K562 (cell line): ENCODE measurements at regions not wholly inside any gene's neighbourhood (a gene's known extent, or its start where the extent isn't known, plus 50 kb on each side); places are given as distances from the start of the nearest gene placed in this dataset.

ENCODE experiments used
- CREB1 ChIP-seq, 2 experiments: sonication (generic) in 1 of 2; formaldehyde crosslinking in 1 of 2; IDR thresholded peaks; 2 replicates each; pipeline versions ENCODE4 v1.6.1 to v1.8.0; 2012 to 2022; ENCODE audit warnings: inconsistent platforms in 1 of 2, mild to moderate bottlenecking in 1 of 2, missing genetic modification reagents in 1 of 2, moderate library complexity in 1 of 2
- E2F1 ChIP-seq: sonication (generic); formaldehyde crosslinking; IDR thresholded peaks from 2 replicates; pipeline ENCODE4 v1.8.1; 2023; ENCODE audit warnings: mild to moderate bottlenecking, missing genetic modification reagents, moderate library complexity
- GABPA ChIP-seq: fragments of 200-800 bp; sonication (Bioruptor generic); conservative IDR thresholded peaks from 2 replicates; pipeline ENCODE4 v1.6.1; 2016; ENCODE audit warnings: low read depth, missing genetic modification characterization, missing compliant biosample characterization
- MTA2 ChIP-seq: fragments of 450-650 bp; IDR thresholded peaks from 2 replicates; pipeline ENCODE4 v1.6.1; 2016; ENCODE audit warnings: low read depth
- POLR2A ChIP-seq: fragments of 450-650 bp; conservative IDR thresholded peaks from 2 replicates; pipeline ENCODE4 v1.6.1; 2016
- SIN3B ChIP-seq: fragments of 450-650 bp; IDR thresholded peaks from 2 replicates; pipeline ENCODE4 v1.6.1; 2017; ENCODE audit warnings: low read depth, mild to moderate bottlenecking, moderate library complexity
- SMARCA4 ChIP-seq: fragments of 450-650 bp; IDR thresholded peaks from 2 replicates; pipeline ENCODE4 v1.6.1; 2016
- TGIF2 ChIP-seq: sonication (generic); formaldehyde crosslinking; IDR thresholded peaks from 2 replicates; pipeline ENCODE4 v1.8.1; 2022; ENCODE audit warnings: mild to moderate bottlenecking, missing genetic modification reagents, moderate library complexity
- THRAP3 ChIP-seq: fragments of 450-650 bp; IDR thresholded peaks from 2 replicates; pipeline ENCODE4 v1.6.1; 2016; ENCODE audit warnings: mild to moderate bottlenecking, inconsistent platforms, borderline replicate concordance
- ZBTB8A ChIP-seq: fragments of 450-650 bp; IDR thresholded peaks from 2 replicates; pipeline ENCODE4 v1.6.1; 2018; ENCODE audit warnings: mild to moderate bottlenecking, moderate library complexity; ENCODE audit not compliant: partially characterized antibody
- ZNF76 ChIP-seq: fragments of 250-450 bp; sonication (Bioruptor Pico); IDR thresholded peaks from 2 replicates; pipeline ENCODE4 v1.4.0; 2020; ENCODE audit warnings: mild to moderate bottlenecking, moderate library complexity, borderline replicate concordance
- TF ChIP-seq, protein P1 (sequence below): fragments of 450-650 bp; formaldehyde crosslinking; IDR thresholded peaks from 2 replicates; pipeline ENCODE4 v1.4.0; 2022; ENCODE audit warnings: mild to moderate bottlenecking, moderate library complexity
- TF ChIP-seq, protein P2 (sequence below), 3 experiments: IDR thresholded peaks in 2 of 3; conservative IDR thresholded peaks in 1 of 3; 2 replicates each; pipeline ENCODE4 v1.5.1; 2011 to 2012; ENCODE audit warnings: low read length in 3 of 3, mild to moderate bottlenecking in 3 of 3, control low read depth in 2 of 3, improper control_type of control experiment in 1 of 3, inconsistent platforms in 1 of 3, low read depth in 1 of 3, mixed read lengths in 1 of 3, moderate library complexity in 1 of 3; ENCODE audit not compliant: insufficient read depth in 2 of 3
- TF ChIP-seq, protein P3 (sequence below): fragments of 450-650 bp; IDR thresholded peaks from 2 replicates; pipeline ENCODE4 v1.6.1; 2016; ENCODE audit warnings: missing biosample characterization, missing genetic modification characterization

DNA sequence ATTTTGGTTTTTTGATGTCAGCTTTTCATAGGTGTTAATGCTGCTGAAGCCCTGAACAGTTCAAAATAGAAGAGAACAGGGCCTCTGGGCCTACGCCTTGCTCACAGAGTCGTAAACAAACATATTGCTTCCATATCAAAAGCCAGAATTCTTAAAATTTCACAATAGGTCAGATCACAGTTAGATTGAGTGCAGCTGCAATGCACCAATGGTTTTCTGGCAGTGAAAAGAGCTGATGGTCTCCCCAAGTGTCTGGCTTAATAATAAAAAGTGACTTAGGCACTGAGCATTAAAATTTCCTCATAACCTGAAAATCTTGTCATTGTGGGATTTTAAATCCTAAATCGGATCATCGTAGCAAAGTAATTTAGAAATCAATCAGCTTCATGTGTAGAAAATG, 493.0 kb downstream of the CAAP1 start:
- TF ChIP-seq, protein P1, sequence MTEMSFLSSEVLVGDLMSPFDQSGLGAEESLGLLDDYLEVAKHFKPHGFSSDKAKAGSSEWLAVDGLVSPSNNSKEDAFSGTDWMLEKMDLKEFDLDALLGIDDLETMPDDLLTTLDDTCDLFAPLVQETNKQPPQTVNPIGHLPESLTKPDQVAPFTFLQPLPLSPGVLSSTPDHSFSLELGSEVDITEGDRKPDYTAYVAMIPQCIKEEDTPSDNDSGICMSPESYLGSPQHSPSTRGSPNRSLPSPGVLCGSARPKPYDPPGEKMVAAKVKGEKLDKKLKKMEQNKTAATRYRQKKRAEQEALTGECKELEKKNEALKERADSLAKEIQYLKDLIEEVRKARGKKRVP (CRISPR knock-in tag) = no peak
- TF ChIP-seq E2F1 (CRISPR knock-in tag) (no peak), TGIF2 (CRISPR knock-in tag) (no peak), POLR2A (no peak), CREB1 (IDR thresholded peaks at IDR 0.05) (no peak), CREB1 (CRISPR knock-in tag; IDR thresholded peaks at IDR 0.05) (no peak), THRAP3 (no peak), ZBTB8A (no peak), SIN3B (no peak), ZNF76 (CRISPR knock-in tag) (no peak), MTA2 (no peak), GABPA (tag) (no peak), SMARCA4 (no peak)
- TF ChIP-seq, protein P2, sequence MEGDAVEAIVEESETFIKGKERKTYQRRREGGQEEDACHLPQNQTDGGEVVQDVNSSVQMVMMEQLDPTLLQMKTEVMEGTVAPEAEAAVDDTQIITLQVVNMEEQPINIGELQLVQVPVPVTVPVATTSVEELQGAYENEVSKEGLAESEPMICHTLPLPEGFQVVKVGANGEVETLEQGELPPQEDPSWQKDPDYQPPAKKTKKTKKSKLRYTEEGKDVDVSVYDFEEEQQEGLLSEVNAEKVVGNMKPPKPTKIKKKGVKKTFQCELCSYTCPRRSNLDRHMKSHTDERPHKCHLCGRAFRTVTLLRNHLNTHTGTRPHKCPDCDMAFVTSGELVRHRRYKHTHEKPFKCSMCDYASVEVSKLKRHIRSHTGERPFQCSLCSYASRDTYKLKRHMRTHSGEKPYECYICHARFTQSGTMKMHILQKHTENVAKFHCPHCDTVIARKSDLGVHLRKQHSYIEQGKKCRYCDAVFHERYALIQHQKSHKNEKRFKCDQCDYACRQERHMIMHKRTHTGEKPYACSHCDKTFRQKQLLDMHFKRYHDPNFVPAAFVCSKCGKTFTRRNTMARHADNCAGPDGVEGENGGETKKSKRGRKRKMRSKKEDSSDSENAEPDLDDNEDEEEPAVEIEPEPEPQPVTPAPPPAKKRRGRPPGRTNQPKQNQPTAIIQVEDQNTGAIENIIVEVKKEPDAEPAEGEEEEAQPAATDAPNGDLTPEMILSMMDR (IDR thresholded peaks at IDR 0.05 in 2 of 3, conservative IDR thresholded peaks at IDR 0.05 in 1 of 3; ENCODE audit: insufficient read depth in 2 of 3, low read depth in 1 of 3, low read length in 3 of 3) = no peak
- TF ChIP-seq, protein P3, sequence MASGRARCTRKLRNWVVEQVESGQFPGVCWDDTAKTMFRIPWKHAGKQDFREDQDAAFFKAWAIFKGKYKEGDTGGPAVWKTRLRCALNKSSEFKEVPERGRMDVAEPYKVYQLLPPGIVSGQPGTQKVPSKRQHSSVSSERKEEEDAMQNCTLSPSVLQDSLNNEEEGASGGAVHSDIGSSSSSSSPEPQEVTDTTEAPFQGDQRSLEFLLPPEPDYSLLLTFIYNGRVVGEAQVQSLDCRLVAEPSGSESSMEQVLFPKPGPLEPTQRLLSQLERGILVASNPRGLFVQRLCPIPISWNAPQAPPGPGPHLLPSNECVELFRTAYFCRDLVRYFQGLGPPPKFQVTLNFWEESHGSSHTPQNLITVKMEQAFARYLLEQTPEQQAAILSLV (tag) = no peak
